Smooth muscle cell (in vitro differentiated cells): ENCODE measurements at regions not wholly inside any gene's neighbourhood (a gene's known extent, or its start where the extent isn't known, plus 50 kb on each side); places are given as distances from the start of the nearest gene placed in this dataset.
A peak's percentile ranks its signal among the peaks of the same experiment; 100 is the strongest.

Experiments
- DNase-seq: peaks from one replicate; lab custom pipeline; 2025; ENCODE audit not compliant: unreplicated experiment; lab: John Stamatoyannopoulos, UW
- H2AFZ ChIP-seq: fragments of 200-600 bp; sonication (generic); 2 replicates; pipeline ENCODE4 v1.6.0; 2016; ENCODE audit warnings: antibody characterized with exemption, low read depth, mild to moderate bottlenecking
- H3F3A ChIP-seq: fragments of 200-600 bp; sonication (generic); 2 replicates; pipeline ENCODE4 v1.6.0; 2017; ENCODE audit warnings: antibody characterized with exemption, low read depth
- H3K27ac ChIP-seq: fragments of 200-600 bp; sonication (generic); 2 replicates; pipeline ENCODE4 v1.5.1; 2016; ENCODE audit warnings: low read depth, mild to moderate bottlenecking
- H3K27me3 ChIP-seq: fragments of 200-600 bp; sonication (generic); 2 replicates; pipeline ENCODE4 v1.6.1; 2016; ENCODE audit warnings: low read depth, mild to moderate bottlenecking
- H3K36me3 ChIP-seq: fragments of 200-600 bp; sonication (generic); 2 replicates; pipeline ENCODE4 v1.5.1; 2016; ENCODE audit warnings: low read depth
- H3K4me1 ChIP-seq: fragments of 200-600 bp; sonication (generic); 2 replicates; pipeline ENCODE4 v1.5.1; 2016; ENCODE audit warnings: low read depth
- H3K4me2 ChIP-seq: fragments of 200-600 bp; sonication (generic); 2 replicates; pipeline ENCODE4 v1.6.0; 2016; ENCODE audit warnings: mild to moderate bottlenecking
- H3K4me3 ChIP-seq: fragments of 200-600 bp; sonication (generic); 2 replicates; pipeline ENCODE4 v1.5.1; 2016; ENCODE audit warnings: mild to moderate bottlenecking
- H3K79me2 ChIP-seq: fragments of 200-600 bp; sonication (generic); 2 replicates; pipeline ENCODE4 v1.6.0; 2016; ENCODE audit warnings: low read depth, mild to moderate bottlenecking
- H3K9ac ChIP-seq: fragments of 200-600 bp; sonication (generic); 2 replicates; pipeline ENCODE4 v1.6.0; 2016; ENCODE audit warnings: low read depth
- H3K9me3 ChIP-seq: fragments of 200-600 bp; sonication (generic); replicated peaks from 2 replicates; pipeline ENCODE4 v1.5.1; 2016; ENCODE audit warnings: low read depth
- H4K20me1 ChIP-seq: fragments of 200-600 bp; sonication (generic); 2 replicates; pipeline ENCODE4 v1.6.0; 2016; ENCODE audit warnings: low read depth
- CTCF ChIP-seq: fragments of 200-600 bp; sonication (generic); IDR thresholded peaks from 2 replicates; pipeline ENCODE4 v1.5.1; 2017; ENCODE audit warnings: borderline replicate concordance, mild to moderate bottlenecking, antibody characterized with exemption; ENCODE audit not compliant: insufficient read depth, poor library complexity, severe bottlenecking
- WGBS: methylation state at CpG from one replicate; pipeline ENCODE4 v1.1.7; 2016; ENCODE audit warnings: low lambda C conversion rate; 5-methylcytosine and 5-hydroxymethylcytosine counted together

- H3K4me2 ChIP-seq = peak overlapping the region; percentile 93
- WGBS = under 1% methylated on average over 44 of the region's 44 CpGs
- peak overlapping the region; percentile 60 for H3K4me3 ChIP-seq
- H2AFZ ChIP-seq = peak overlapping the region; percentile 91
- H4K20me1 ChIP-seq = no peaks in the 10 kb centered on the region
- peak; percentile 49 for DNase-seq
- H3K27me3 ChIP-seq = no peaks in the 10 kb centered on the region
- H3K9me3 ChIP-seq = no peaks in the 10 kb centered on the region
- H3F3A ChIP-seq = peaks cover 3% of the 10 kb centered on the region
- H3K9ac ChIP-seq = peak overlapping the region; percentile 53
- no peaks in the 10 kb centered on the region for H3K79me2 ChIP-seq
- H3K4me1 ChIP-seq = peaks cover 11% of the 10 kb centered on the region
- peak overlapping the region; percentile 69 for H3K27ac ChIP-seq
- H3K36me3 ChIP-seq = no peaks in the 10 kb centered on the region
- TF ChIP-seq CTCF = no peak
These were observed 51.5 kb upstream of the TRIM2 start for GRCh38 chr4:153152501-153153338.

- Histone ChIP-seq H3K9me3 (no peaks in the 10 kb centered on the region), H3F3A (peaks cover 3% of the 10 kb centered on the region), H3K9ac (peak overlapping the region; percentile 53), H2AFZ (peak overlapping the region; percentile 91), H3K79me2 (no peaks in the 10 kb centered on the region), H4K20me1 (no peaks in the 10 kb centered on the region), H3K36me3 (no peaks in the 10 kb centered on the region), H3K27ac (peak overlapping the region; percentile 69), H3K4me1 (peaks cover 11% of the 10 kb centered on the region), H3K27me3 (no peaks in the 10 kb centered on the region), H3K4me2 (peak overlapping the region; percentile 93), H3K4me3 (peak overlapping the region; percentile 60)
- no peak for TF ChIP-seq CTCF
- WGBS = under 1% methylated on average over 47 of the region's 56 CpGs
- DNase-seq = peak; percentile 58
These were observed 50.8 kb upstream of the TRIM2 start for GRCh38 chr4:153153339-153153871.

GRCh38 chr4:153154007-153154975 is 50.0 kb upstream of the TRIM2 start:
- WGBS = 48% methylated on average over 15 of the region's 15 CpGs
- Histone ChIP-seq H3K9me3 (no peaks in the 10 kb centered on the region), H3K4me2 (peak overlapping the region; percentile 93), H4K20me1 (no peaks in the 10 kb centered on the region), H3K4me3 (peak overlapping the region; percentile 60), H3K27me3 (no peaks in the 10 kb centered on the region), H3K27ac (peak overlapping the region; percentile 69), H3K9ac (peak overlapping the region; percentile 25), H2AFZ (peak overlapping the region; percentile 91), H3F3A (peaks cover 4% of the 10 kb centered on the region), H3K79me2 (no peaks in the 10 kb centered on the region), H3K4me1 (peaks cover 11% of the 10 kb centered on the region), H3K36me3 (no peaks in the 10 kb centered on the region)
- no peak for DNase-seq
- no peak for TF ChIP-seq CTCF
